Ishikawa (cell line): ENCODE measurements at regions not wholly inside any gene's neighbourhood (a gene's known extent, or its start where the extent isn't known, plus 50 kb on each side); places are given as distances from the start of the nearest gene placed in this dataset.

Experiments used
- CREB1 ChIP-seq: IDR thresholded peaks from 2 replicates; pipeline ENCODE4 v1.6.1; 2012; ENCODE audit warnings: low read depth
- EGR1 ChIP-seq: IDR thresholded peaks from 2 replicates; pipeline ENCODE4 v1.6.1; 2012
- EP300 ChIP-seq: IDR thresholded peaks from 2 replicates; pipeline ENCODE4 v1.6.1; 2012; ENCODE audit warnings: borderline replicate concordance
- FOXM1 ChIP-seq: IDR thresholded peaks from 2 replicates; pipeline ENCODE4 v1.6.1; 2012; ENCODE audit warnings: low read depth, borderline replicate concordance
- NFIC ChIP-seq: IDR thresholded peaks from 2 replicates; pipeline ENCODE4 v1.6.1; 2012
- RAD21 ChIP-seq: IDR thresholded peaks from 2 replicates; pipeline ENCODE4 v1.6.1; 2012; ENCODE audit warnings: low read depth
- TAF1 ChIP-seq: IDR thresholded peaks from 2 replicates; pipeline ENCODE4 v1.6.1; 2012; ENCODE audit warnings: low read depth, mild to moderate bottlenecking
- TCF12 ChIP-seq: IDR thresholded peaks from 2 replicates; pipeline ENCODE4 v1.6.1; 2012; ENCODE audit warnings: low read depth
- TEAD4 ChIP-seq: IDR thresholded peaks from 2 replicates; pipeline ENCODE4 v1.6.1; 2012
- YY1 ChIP-seq: IDR thresholded peaks from 2 replicates; pipeline ENCODE4 v1.6.1; 2012; ENCODE audit warnings: low read depth
- ZBTB7A ChIP-seq: IDR thresholded peaks from 2 replicates; pipeline ENCODE4 v1.6.1; 2012; ENCODE audit warnings: low read depth
- TF ChIP-seq, protein P1 (sequence below): IDR thresholded peaks from 2 replicates; pipeline ENCODE4 v1.6.1; 2012
- TF ChIP-seq, protein P2 (sequence below): IDR thresholded peaks from 2 replicates; pipeline ENCODE4 v1.6.1; 2012
- TF ChIP-seq, protein P3 (sequence below): IDR thresholded peaks from 2 replicates; pipeline ENCODE4 v1.6.1; 2012; ENCODE audit warnings: low read depth, mild to moderate bottlenecking

DNA sequence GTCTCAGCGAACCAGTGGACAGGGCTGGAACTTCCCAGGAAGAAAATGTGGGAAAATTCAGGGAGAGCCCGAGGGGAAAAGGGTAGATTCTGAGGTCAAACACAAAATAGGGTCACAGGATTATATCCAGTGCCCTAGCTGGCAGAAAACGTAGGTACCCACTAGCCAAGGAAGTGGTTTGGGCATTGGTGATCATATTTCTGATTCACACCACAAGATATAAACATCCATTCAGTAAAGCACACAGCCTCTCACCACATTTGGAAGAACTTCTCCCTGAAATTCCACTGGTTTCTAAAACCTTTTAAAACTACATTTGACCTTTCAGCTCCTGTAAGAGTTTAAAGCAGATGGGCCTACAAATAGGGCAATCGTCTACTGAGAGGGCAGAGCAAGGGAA, 186.9 kb downstream of the TTC32 start:
- no peak for TF ChIP-seq EGR1
- TF ChIP-seq, protein P1, sequence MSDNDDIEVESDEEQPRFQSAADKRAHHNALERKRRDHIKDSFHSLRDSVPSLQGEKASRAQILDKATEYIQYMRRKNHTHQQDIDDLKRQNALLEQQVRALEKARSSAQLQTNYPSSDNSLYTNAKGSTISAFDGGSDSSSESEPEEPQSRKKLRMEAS: no peak
- TF ChIP-seq, protein P2, sequence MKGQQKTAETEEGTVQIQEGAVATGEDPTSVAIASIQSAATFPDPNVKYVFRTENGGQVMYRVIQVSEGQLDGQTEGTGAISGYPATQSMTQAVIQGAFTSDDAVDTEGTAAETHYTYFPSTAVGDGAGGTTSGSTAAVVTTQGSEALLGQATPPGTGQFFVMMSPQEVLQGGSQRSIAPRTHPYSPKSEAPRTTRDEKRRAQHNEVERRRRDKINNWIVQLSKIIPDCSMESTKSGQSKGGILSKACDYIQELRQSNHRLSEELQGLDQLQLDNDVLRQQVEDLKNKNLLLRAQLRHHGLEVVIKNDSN: no peak
- no peak for TF ChIP-seq ZBTB7A
- TF ChIP-seq, protein P3, sequence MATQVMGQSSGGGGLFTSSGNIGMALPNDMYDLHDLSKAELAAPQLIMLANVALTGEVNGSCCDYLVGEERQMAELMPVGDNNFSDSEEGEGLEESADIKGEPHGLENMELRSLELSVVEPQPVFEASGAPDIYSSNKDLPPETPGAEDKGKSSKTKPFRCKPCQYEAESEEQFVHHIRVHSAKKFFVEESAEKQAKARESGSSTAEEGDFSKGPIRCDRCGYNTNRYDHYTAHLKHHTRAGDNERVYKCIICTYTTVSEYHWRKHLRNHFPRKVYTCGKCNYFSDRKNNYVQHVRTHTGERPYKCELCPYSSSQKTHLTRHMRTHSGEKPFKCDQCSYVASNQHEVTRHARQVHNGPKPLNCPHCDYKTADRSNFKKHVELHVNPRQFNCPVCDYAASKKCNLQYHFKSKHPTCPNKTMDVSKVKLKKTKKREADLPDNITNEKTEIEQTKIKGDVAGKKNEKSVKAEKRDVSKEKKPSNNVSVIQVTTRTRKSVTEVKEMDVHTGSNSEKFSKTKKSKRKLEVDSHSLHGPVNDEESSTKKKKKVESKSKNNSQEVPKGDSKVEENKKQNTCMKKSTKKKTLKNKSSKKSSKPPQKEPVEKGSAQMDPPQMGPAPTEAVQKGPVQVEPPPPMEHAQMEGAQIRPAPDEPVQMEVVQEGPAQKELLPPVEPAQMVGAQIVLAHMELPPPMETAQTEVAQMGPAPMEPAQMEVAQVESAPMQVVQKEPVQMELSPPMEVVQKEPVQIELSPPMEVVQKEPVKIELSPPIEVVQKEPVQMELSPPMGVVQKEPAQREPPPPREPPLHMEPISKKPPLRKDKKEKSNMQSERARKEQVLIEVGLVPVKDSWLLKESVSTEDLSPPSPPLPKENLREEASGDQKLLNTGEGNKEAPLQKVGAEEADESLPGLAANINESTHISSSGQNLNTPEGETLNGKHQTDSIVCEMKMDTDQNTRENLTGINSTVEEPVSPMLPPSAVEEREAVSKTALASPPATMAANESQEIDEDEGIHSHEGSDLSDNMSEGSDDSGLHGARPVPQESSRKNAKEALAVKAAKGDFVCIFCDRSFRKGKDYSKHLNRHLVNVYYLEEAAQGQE: no peak
- TF ChIP-seq FOXM1: no peak
- no peak for TF ChIP-seq TCF12
- no peak for TF ChIP-seq CREB1
- no peak for TF ChIP-seq EP300
- TF ChIP-seq RAD21: no peak
- TF ChIP-seq NFIC: no peak

DNA sequence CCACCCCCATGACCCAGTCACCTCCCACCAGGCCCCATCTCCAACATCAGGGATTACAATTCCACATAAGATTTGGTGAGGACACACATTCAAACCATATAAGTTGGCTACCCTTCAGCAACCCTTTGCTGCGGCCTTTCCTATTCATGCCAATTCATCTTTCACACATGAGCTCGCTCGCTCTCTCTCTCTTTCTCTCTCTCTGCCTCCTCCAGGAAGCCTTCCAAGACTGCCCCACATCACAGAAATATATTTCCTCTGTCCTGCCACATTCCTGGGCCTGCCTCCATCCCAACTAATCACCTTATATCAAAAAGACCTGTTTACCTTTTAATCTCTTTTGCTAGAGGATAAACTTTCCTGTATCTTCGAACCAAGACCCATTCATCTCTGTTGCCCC, 188.9 kb downstream of the TTC32 start:
- no peak for TF ChIP-seq TAF1
- TF ChIP-seq, protein P2: no peak

DNA sequence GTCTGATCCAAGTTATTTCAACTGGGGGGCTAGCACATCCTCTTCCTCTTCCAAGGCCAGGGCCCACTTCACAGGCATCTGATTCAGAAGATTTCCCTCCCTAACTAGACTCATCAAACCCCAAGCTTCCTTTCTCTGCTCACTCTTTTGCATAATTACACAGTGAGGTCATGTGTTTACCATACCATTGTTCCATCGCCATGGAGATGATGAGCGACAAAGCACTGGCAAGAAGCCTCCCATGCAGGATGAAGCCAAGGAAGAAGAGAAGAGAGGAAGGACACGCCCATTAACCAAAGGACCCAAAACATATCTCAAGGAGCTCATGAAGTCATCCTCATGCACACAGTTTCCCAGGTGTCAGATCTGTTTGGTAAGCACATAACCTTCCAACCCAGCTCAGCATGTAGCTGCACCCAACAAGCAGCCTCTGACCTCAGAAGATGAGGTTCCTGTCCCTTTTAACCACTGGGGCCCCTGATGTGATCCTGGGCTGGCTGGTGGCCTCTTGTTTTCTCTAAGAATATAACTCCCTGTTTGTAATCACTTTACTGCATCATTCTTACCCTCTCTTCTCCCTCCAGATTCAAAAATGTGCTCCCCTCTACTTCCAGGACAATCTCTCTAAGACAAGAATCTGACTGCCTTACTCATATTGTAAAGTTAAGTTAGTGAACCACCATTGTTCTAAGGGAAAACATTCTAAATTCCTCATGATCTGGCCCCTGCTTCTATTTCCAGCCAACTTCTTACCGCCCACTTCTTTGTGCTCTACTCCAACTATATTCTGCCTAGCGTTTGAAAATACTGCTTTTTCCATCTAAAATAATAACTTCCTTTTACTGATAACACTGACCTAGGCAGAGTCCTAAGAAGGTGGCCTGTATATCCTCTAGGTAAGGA, 190.1 kb downstream of the TTC32 start:
- no peak for TF ChIP-seq ZBTB7A

DNA sequence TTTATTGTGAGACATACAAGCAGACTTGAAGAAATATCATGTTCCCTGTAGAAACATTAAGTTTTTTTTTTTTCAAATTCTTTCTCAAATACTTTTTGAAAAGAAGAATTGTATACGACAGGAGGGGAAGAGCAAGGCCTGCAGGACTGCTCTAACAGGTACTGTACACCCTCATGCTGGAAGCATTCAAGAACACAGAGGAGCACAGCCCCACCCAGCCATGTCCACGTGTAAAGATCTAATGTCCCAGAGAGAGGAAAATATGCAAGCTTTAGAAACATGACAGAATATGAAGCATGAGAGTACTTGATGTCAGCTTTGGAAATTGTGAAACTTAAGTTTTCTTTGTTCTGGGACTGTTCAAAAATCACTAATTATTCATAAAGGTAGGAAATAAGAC, 191.6 kb downstream of the TTC32 start:
- TF ChIP-seq RAD21 (no peak), TAF1 (no peak), TCF12 (no peak), EP300 (no peak), YY1 (no peak), NFIC (no peak)

DNA sequence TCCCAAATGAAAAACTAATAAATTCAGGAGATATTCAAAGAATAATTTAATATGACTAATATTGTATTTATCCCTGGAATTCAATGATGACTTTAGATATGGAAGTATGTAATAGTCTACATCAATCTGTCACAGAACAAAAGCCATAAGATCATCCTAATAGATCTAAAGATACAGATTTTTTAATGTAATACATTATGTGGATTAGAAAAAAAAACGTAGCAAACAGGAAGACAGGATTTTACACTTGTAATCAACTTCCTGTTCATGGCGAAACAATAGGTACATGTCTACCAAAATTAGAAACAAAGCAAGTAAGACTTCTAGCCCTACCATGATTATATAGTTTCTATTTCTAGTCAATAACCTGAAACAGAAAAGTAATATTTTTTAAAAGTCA, 192.2 kb downstream of the TTC32 start:
- TF ChIP-seq, protein P3: no peak
- TF ChIP-seq EGR1: no peak
- TF ChIP-seq TEAD4: no peak
- no peak for TF ChIP-seq CREB1

DNA sequence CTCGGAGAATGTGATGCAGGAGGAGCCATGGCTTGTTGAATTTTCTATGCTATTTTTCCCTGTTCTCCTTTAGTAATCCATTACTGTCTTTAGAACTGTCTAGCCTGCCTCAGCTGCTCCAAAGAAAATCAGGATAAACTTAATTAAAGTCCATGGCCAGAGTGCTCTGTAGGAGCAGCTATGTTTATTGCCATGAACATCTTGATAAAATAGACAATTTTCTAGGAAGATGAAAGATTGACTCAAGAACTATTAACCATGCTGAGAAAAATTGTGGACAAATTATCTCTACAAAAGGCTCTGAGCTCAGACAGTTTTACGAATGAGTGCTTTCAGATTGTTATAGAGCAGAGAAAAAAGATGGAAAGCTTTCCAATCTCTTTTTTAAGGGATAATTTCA, 193.0 kb downstream of the TTC32 start:
- no peak for TF ChIP-seq CREB1
- TF ChIP-seq NFIC: no peak
- no peak for TF ChIP-seq EGR1
- TF ChIP-seq, protein P1: no peak
- TF ChIP-seq YY1: no peak
- TF ChIP-seq TEAD4: no peak
- TF ChIP-seq, protein P2: no peak
- TF ChIP-seq, protein P3: no peak
- TF ChIP-seq TAF1: no peak
- no peak for TF ChIP-seq FOXM1
- no peak for TF ChIP-seq ZBTB7A
- no peak for TF ChIP-seq TCF12
- TF ChIP-seq RAD21: no peak
- TF ChIP-seq EP300: no peak
